Liver (tissue), 2 donors: ENCODE measurements at regions not wholly inside any gene's neighbourhood (a gene's known extent, or its start where the extent isn't known, plus 50 kb on each side); places are given as distances from the start of the nearest gene placed in this dataset.

Source experiments
- CTCF ChIP-seq: fragments of 150-350 bp; IDR thresholded peaks from 2 replicates; pipeline ENCODE4 v1.5.1; 2017; ENCODE audit warnings: improper control_type of control experiment, low read depth, low read length; ENCODE audit not compliant: missing input control
- MAX ChIP-seq: IDR thresholded peaks from 2 replicates; pipeline ENCODE4 v1.6.1; 2016; ENCODE audit warnings: antibody characterized with exemption
- YY1 ChIP-seq: IDR thresholded peaks from 2 replicates; pipeline ENCODE4 v1.6.1; 2016; ENCODE audit warnings: antibody characterized with exemption, mild to moderate bottlenecking
- ZBTB33 ChIP-seq: IDR thresholded peaks from 2 replicates; pipeline ENCODE4 v1.6.1; 2016; ENCODE audit warnings: antibody characterized with exemption
- donor health status: healthy.

GRCh38 chr6:137353346-137353745 is 134.2 kb upstream of the IFNGR1 start:
- TF ChIP-seq MAX (no peak), CTCF (no peak), YY1 (no peak), ZBTB33 (no peak)
